KOPT-K1 (cell line): ENCODE measurements at regions not wholly inside any gene's neighbourhood (a gene's known extent, or its start where the extent isn't known, plus 50 kb on each side); places are given as distances from the start of the nearest gene placed in this dataset.
A peak's percentile ranks its signal among the peaks of the same experiment; 100 is the strongest.
"Not testable (repeated sequence)": the region's sequence is repeated elsewhere in the genome, so short reads cannot be mapped to it uniquely, and the experiment has no call there.

Source experiments
- H3K27ac ChIP-seq: fragments of 200-600 bp; sonication (generic); 2 replicates; pipeline ENCODE4 v1.5.1; 2016; ENCODE audit warnings: antibody characterized with exemption, mild to moderate bottlenecking, low read depth, low read length; ENCODE audit not compliant: poor library complexity, severe bottlenecking
- H3K36me3 ChIP-seq: fragments of 200-600 bp; sonication (generic); 2 replicates; pipeline ENCODE4 v1.5.1; 2017; ENCODE audit warnings: antibody characterized with exemption, mild to moderate bottlenecking, low read length, moderate library complexity; ENCODE audit not compliant: insufficient read depth
- H3K9me3 ChIP-seq: fragments of 200-600 bp; sonication (generic); 2 replicates; pipeline ENCODE4 v1.5.1; 2017; ENCODE audit warnings: antibody characterized with exemption, low read length, mild to moderate bottlenecking; ENCODE audit not compliant: insufficient read depth, poor library complexity, severe bottlenecking

- H3K36me3 ChIP-seq = no peaks in the 10 kb centered on the region
- H3K27ac ChIP-seq = no peak overlapping the region
Measured at GRCh38 chr13:104962411-104962810, 1573.1 kb downstream of the EFNB2 start.

DNA sequence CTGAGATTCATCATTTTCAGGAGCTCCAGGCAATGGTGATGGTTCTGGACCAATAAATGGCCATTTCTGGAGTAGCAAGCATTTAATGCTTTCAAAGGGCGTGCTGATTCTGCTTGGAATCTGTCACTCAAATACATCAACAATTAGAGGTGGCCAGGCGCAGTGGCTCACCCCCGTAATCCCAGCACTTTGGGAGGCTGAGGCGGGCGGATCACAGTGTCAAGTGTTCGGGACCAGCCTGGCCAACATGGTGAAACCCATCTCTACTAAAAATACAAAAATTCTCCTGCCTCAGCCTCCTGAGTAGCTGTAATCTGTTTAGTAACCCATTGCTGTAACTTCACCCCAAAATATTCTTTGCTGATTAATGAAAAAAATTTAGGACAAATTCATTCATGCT, 1574.2 kb downstream of the EFNB2 start:
- peaks cover 4% of the 10 kb centered on the region for H3K9me3 ChIP-seq
- no peak overlapping the region for H3K27ac ChIP-seq
- no peaks in the 10 kb centered on the region for H3K36me3 ChIP-seq

More at GRCh38 chr13:104962411-104962810, 1573.1 kb downstream of the EFNB2 start:
- H3K9me3 ChIP-seq = peaks cover 4% of the 10 kb centered on the region

- H3K27ac ChIP-seq = no peak overlapping the region
- H3K9me3 ChIP-seq = no peaks in the 10 kb centered on the region
- H3K36me3 ChIP-seq = no peaks in the 10 kb centered on the region
Measured at GRCh38 chr13:104954210-104954609, 1581.3 kb downstream of the EFNB2 start.

DNA sequence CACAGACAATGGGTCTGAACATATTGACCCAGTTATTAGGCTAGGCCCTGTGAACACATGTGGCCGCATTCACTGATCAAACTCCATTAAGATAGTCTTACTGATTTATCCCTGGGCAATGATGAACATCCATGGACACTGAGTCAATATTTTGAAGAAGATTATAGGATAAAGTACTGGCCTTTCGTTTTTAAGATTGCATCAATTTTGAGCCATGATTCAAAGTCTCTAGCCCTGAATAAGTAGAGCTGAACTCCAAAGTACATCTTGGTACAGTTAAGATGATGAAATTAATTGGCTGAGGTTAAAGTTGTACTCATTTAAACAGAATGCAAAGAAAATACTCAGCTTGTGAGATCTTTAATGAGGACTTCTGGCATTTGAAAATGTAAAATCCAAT, 1581.9 kb downstream of the EFNB2 start:
- Histone ChIP-seq H3K9me3 (no peaks in the 10 kb centered on the region), H3K27ac (no peak overlapping the region), H3K36me3 (no peaks in the 10 kb centered on the region)

GRCh38 chr13:104949840-104950740, 1585.4 kb downstream of the EFNB2 start:
- Histone ChIP-seq H3K36me3 (no peaks in the 10 kb centered on the region), H3K27ac (no peak overlapping the region), H3K9me3 (no peaks in the 10 kb centered on the region)

GRCh38 chr13:104944176-104944575, 1591.3 kb downstream of the EFNB2 start:
- no peaks in the 10 kb centered on the region for H3K9me3 ChIP-seq
- no peaks in the 10 kb centered on the region for H3K36me3 ChIP-seq
- no peak overlapping the region for H3K27ac ChIP-seq

DNA sequence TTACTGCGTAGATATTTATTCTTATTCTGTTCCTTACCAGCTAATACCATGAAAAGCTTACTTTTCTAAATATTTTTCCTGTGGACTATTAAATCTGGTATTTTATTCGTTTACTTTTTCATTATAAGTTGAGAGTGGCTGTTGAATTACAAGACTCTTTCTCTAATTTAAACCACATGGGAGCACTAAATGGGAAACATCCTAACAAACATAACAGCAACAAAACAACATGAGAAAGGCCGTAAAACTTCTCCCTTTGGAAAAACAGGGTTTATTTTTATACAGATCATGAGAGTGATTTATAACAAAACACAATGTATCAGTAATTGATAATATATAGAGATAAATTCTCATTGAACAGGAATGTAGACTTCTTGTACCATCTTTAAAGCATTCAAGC, 1592.1 kb downstream of the EFNB2 start:
- Histone ChIP-seq H3K36me3 (no peaks in the 10 kb centered on the region), H3K27ac (no peak overlapping the region), H3K9me3 (no peaks in the 10 kb centered on the region)

GRCh38 chr13:104937881-104938280, 1597.6 kb downstream of the EFNB2 start:
- Histone ChIP-seq H3K9me3 (no peaks in the 10 kb centered on the region), H3K27ac (no peak overlapping the region), H3K36me3 (no peaks in the 10 kb centered on the region)

- no peak overlapping the region for H3K27ac ChIP-seq
- no peaks in the 10 kb centered on the region for H3K36me3 ChIP-seq
- peaks cover 1% of the 10 kb centered on the region for H3K9me3 ChIP-seq
Measured at GRCh38 chr13:104936304-104936703, 1599.2 kb downstream of the EFNB2 start.

- H3K27ac ChIP-seq, H3K36me3 ChIP-seq: not testable (repeated sequence)
- peaks cover 14% of the 10 kb centered on the region for H3K9me3 ChIP-seq
Measured at GRCh38 chr13:104920513-104920912, 1614.9 kb downstream of the EFNB2 start.

DNA sequence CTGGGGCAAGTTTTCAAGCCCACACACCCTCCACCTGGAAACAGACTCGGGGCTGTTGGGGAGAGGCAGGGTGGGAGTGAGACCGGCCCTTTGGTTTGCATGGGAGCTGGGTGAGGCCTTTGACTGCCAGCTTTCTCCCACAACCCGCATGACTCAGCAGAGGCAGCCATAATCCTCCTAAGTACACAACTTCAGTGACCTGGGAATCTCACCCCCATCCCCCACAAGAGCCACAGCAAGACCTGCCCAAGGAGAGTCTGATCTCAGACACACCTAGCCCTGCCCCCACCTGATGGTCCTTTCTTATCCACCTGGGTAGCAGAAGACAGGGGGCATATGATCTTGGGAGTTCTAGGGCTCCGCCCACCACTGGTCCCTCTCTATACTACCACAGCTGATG, 1615.4 kb downstream of the EFNB2 start:
- Histone ChIP-seq H3K27ac (no peak overlapping the region), H3K36me3 (no peaks in the 10 kb centered on the region), H3K9me3 (peaks cover 14% of the 10 kb centered on the region)

- no peaks in the 10 kb centered on the region for H3K9me3 ChIP-seq
- H3K27ac ChIP-seq = no peak overlapping the region
- no peaks in the 10 kb centered on the region for H3K36me3 ChIP-seq
Measured at GRCh38 chr13:104900191-104900817, 1635.2 kb downstream of the EFNB2 start.

- Histone ChIP-seq H3K27ac (no peak overlapping the region), H3K9me3 (no peaks in the 10 kb centered on the region), H3K36me3 (no peaks in the 10 kb centered on the region)
Measured at GRCh38 chr13:104898484-104898883, 1637.0 kb downstream of the EFNB2 start.

- Histone ChIP-seq H3K36me3 (no peaks in the 10 kb centered on the region), H3K27ac (no peak overlapping the region), H3K9me3 (no peaks in the 10 kb centered on the region)
Measured at GRCh38 chr13:104895521-104895920, 1639.9 kb downstream of the EFNB2 start.

DNA sequence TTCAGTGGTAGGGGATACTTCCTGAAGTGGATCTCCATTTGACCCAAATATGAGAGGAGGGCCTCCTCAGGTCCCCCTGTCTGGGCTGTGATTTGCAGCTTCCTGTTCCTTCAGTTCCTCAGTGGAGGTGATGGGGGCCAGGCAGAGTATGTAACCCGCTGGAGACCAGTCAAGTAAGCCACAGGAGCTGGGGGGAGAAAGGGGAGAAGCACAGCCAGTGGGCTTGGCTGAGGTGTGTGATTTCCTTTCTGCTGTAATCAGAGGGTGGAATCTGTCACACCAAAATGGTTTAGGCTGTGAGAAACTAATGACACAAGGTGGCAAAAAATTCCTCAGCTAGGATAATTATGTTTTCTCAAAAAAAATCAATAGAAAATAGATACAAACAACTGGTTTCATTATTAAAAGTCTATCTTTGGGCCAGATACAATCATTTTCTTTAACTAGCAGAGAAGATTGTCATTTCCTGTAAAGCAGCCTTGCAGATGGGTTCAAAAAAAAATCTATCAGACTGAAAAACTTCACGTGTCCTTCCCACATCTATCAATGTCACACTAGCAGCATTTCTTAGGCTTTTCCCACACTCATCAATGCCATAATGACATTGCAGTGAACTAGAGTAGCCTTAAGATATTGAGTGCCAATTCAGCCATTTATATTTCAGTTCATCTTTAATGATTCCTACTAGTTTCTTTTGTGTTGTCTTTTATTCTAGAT, 1660.3 kb downstream of the EFNB2 start:
- Histone ChIP-seq H3K9me3 (peaks cover 13% of the 10 kb centered on the region), H3K27ac (peak overlapping the region; percentile 42), H3K36me3 (no peaks in the 10 kb centered on the region)
